Trophoblast cell (in vitro differentiated cells and primary cell): ENCODE measurements at regions not wholly inside any gene's neighbourhood (a gene's known extent, or its start where the extent isn't known, plus 50 kb on each side); places are given as distances from the start of the nearest gene placed in this dataset.

ENCODE experiments used
- DNase-seq, 2 donors: peaks; one replicate each; pipeline ENCODE4 v3.0.0-alpha.2; 2016
- H2AFZ ChIP-seq: 2 replicates; pipeline ENCODE4 v1.6.1; 2013; ENCODE audit warnings: low read length, moderate library complexity, mild to moderate bottlenecking; ENCODE audit not compliant: insufficient read depth, poor library complexity
- H2AK5ac ChIP-seq: 2 replicates; pipeline ENCODE4 v1.6.1; 2013; ENCODE audit warnings: mild to moderate bottlenecking, low read length
- H2BK120ac ChIP-seq: 2 replicates; pipeline ENCODE4 v1.6.1; 2013; ENCODE audit warnings: low read length, mild to moderate bottlenecking, moderate library complexity; ENCODE audit not compliant: insufficient read depth, poor library complexity
- H2BK12ac ChIP-seq: 2 replicates; pipeline ENCODE4 v1.6.1; 2013; ENCODE audit warnings: mild to moderate bottlenecking, low read length, moderate library complexity
- H2BK5ac ChIP-seq: 2 replicates; pipeline ENCODE4 v1.6.1; 2013; ENCODE audit warnings: low read length, low read depth, moderate library complexity, mild to moderate bottlenecking; ENCODE audit not compliant: poor library complexity
- H3K14ac ChIP-seq: 2 replicates; pipeline ENCODE4 v1.6.1; 2013; ENCODE audit warnings: mild to moderate bottlenecking, low read length
- H3K18ac ChIP-seq: 2 replicates; pipeline ENCODE4 v1.6.1; 2013; ENCODE audit warnings: mild to moderate bottlenecking, low read length
- H3K23ac ChIP-seq: 2 replicates; pipeline ENCODE4 v1.6.1; 2013; ENCODE audit warnings: low read length
- H3K27ac ChIP-seq: 2 replicates; pipeline ENCODE4 v1.5.1; 2013; ENCODE audit warnings: low read depth, mild to moderate bottlenecking, inconsistent platforms, low read length, moderate library complexity
- H3K27me3 ChIP-seq: 2 replicates; pipeline ENCODE4 v1.6.1; 2013; ENCODE audit warnings: inconsistent platforms, mild to moderate bottlenecking, low read length, moderate library complexity; ENCODE audit not compliant: insufficient read depth
- H3K36me3 ChIP-seq, 2 experiments: 1 replicate in 1 of 2; 2 replicates in 1 of 2; pipeline ENCODE4 v1.6.1; 2013; ENCODE audit warnings: low read length in 2 of 2, mild to moderate bottlenecking in 2 of 2, moderate library complexity in 1 of 2; ENCODE audit not compliant: insufficient read depth in 2 of 2, control insufficient read depth in 1 of 2
- H3K4ac ChIP-seq: 2 replicates; pipeline ENCODE4 v1.6.1; 2013; ENCODE audit warnings: low read depth, mild to moderate bottlenecking, low read length, moderate library complexity
- H3K4me1 ChIP-seq, 2 experiments: 1 replicate in 1 of 2; 2 replicates in 1 of 2; pipeline ENCODE4 v1.6.1; 2013; ENCODE audit warnings: low read length in 2 of 2, mild to moderate bottlenecking in 2 of 2, moderate library complexity in 1 of 2; ENCODE audit not compliant: insufficient read depth in 2 of 2, control insufficient read depth in 1 of 2
- H3K4me2 ChIP-seq: 2 replicates; pipeline ENCODE4 v1.6.1; 2013; ENCODE audit warnings: inconsistent platforms, mild to moderate bottlenecking, low read length, moderate library complexity
- H3K4me3 ChIP-seq: 2 replicates; pipeline ENCODE4 v1.5.1; 2013; ENCODE audit warnings: mild to moderate bottlenecking, low read depth, low read length, inconsistent platforms
- H3K79me1 ChIP-seq: one replicate; pipeline ENCODE4 v1.6.1; 2013; ENCODE audit warnings: low read length
- H3K79me2 ChIP-seq: 2 replicates; pipeline ENCODE4 v1.6.1; 2013; ENCODE audit warnings: low read length, mild to moderate bottlenecking; ENCODE audit not compliant: control insufficient read depth, insufficient read depth, poor library complexity
- H3K9ac ChIP-seq: 2 replicates; pipeline ENCODE4 v1.6.1; 2013; ENCODE audit warnings: mild to moderate bottlenecking, low read length
- H3K9me3 ChIP-seq: 2 replicates; pipeline ENCODE4 v1.6.1; 2013; ENCODE audit warnings: low read depth, mild to moderate bottlenecking, control low read depth, inconsistent platforms, low read length; ENCODE audit not compliant: insufficient read depth
- H4K12ac ChIP-seq: 2 replicates; pipeline ENCODE4 v1.6.1; 2013; ENCODE audit warnings: low read depth, mild to moderate bottlenecking, low read length, moderate library complexity
- H4K8ac ChIP-seq: 2 replicates; pipeline ENCODE4 v1.6.1; 2013; ENCODE audit warnings: low read depth, mild to moderate bottlenecking, low read length, moderate library complexity
- H4K91ac ChIP-seq: one replicate; pipeline ENCODE4 v1.6.1; 2013; ENCODE audit warnings: low read depth, mild to moderate bottlenecking, low read length, moderate library complexity
- WGBS: extraction: QIAGEN DNeasy Blood & Tissue Kit; methylation state at CpG from one replicate; pipeline ENCODE4 v1.1.7; 2013; ENCODE audit warnings: missing lambda C conversion rate; ENCODE audit not compliant: insufficient read length, insufficient coverage; ENCODE audit errors: extremely low coverage; 5-methylcytosine and 5-hydroxymethylcytosine counted together

DNA sequence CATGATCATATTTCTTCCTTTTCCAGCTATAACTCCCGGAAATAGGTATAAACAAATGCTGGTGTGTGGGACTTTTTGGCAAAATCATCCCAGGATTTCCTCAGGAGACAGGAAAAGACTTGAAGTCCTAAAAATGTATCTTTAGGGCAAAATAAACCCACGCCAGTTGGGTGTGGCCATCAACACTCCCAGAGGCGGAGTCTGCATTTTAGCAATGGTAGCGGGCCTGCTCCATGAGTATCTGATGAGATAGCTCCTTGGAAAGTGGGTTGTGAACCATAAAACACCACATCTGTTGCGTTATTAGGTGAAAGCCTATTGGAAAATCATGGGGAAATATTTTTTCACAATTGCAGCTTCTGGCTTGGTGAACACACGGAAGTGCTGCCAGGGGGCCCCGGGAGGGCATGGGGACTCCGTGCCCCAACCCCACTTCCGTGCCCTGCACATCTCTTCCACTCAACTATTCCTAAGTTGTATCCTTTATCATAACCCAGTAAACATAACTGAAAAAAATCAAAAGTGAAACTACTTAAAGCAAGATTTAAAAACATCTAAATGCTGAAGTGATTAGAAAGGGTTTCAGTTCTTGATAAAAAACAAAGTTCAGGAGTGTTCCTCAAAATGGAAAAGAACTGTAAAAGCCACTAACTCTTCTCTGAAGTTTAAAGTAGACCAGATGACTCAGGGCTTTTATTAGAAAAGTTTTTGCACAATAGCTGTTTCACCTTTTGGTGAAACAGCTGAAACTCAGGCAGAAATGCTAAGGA lies 111.2 kb downstream of the LRRC70 start:
- Histone ChIP-seq H2BK12ac (no peak overlapping the region), H4K12ac (no peak overlapping the region), H4K8ac (no peak overlapping the region), H3K27me3 (no peaks in the 10 kb centered on the region), H2AK5ac (no peak overlapping the region), H3K4me3 (no peak overlapping the region), H3K27ac (no peak overlapping the region), H3K9me3 (peaks cover 3% of the 10 kb centered on the region), H3K14ac (no peak overlapping the region), H3K79me2 (no peaks in the 10 kb centered on the region), H4K91ac (no peak overlapping the region), H3K79me1 (no peaks in the 10 kb centered on the region), H3K4me1 (no peaks in the 10 kb centered on the region), H2BK120ac (no peak overlapping the region), H2BK5ac (no peak overlapping the region), H3K4me2 (no peak overlapping the region), H3K36me3 (no peaks in the 10 kb centered on the region), H3K18ac (no peak overlapping the region), H3K9ac (no peak overlapping the region), H2AFZ (no peak overlapping the region), H3K4ac (no peak overlapping the region), H3K23ac (no peak overlapping the region)
- DNase-seq, result no peak
- no CpG with 5 or more reads among the region's 9 CpGs for WGBS

GRCh38 chr5:62686692-62687091 lies 108.1 kb downstream of the LRRC70 start:
- no peak for DNase-seq
- Histone ChIP-seq H3K4me3 (peak overlapping the region; percentile 50), H3K79me1 (no peaks in the 10 kb centered on the region)

GRCh38 chr5:62685221-62685620 lies 106.6 kb downstream of the LRRC70 start:
- H2BK5ac ChIP-seq, result no peak overlapping the region
- no peak overlapping the region for H3K4me2 ChIP-seq
- no peak overlapping the region for H3K23ac ChIP-seq
- H3K9me3 ChIP-seq, result peaks cover 3% of the 10 kb centered on the region
- no peak overlapping the region for H3K18ac ChIP-seq
- no peak overlapping the region for H3K14ac ChIP-seq
- DNase-seq, result no peak
- H3K27ac ChIP-seq, result no peak overlapping the region
- H4K91ac ChIP-seq, result no peak overlapping the region
- H3K27me3 ChIP-seq, result no peaks in the 10 kb centered on the region
- H2AK5ac ChIP-seq, result no peak overlapping the region
- no peak overlapping the region for H2BK120ac ChIP-seq
- H4K12ac ChIP-seq, result no peak overlapping the region
- no peak overlapping the region for H4K8ac ChIP-seq
- no peak overlapping the region for H2BK12ac ChIP-seq
- no peaks in the 10 kb centered on the region for H3K4me1 ChIP-seq
- H3K79me1 ChIP-seq, result no peaks in the 10 kb centered on the region
- H3K9ac ChIP-seq, result no peak overlapping the region
- no peak overlapping the region for H3K4ac ChIP-seq
- H2AFZ ChIP-seq, result no peak overlapping the region
- no peak overlapping the region for H3K4me3 ChIP-seq
- no peaks in the 10 kb centered on the region for H3K79me2 ChIP-seq
- no peaks in the 10 kb centered on the region for H3K36me3 ChIP-seq

More at GRCh38 chr5:62686692-62687091, 108.1 kb downstream of the LRRC70 start:
- H3K79me2 ChIP-seq, result no peaks in the 10 kb centered on the region
- peaks cover 3% of the 10 kb centered on the region for H3K9me3 ChIP-seq
- no peak overlapping the region for H2AFZ ChIP-seq
- H3K27ac ChIP-seq, result no peak overlapping the region
- H3K4me1 ChIP-seq, result no peaks in the 10 kb centered on the region
- no peak overlapping the region for H3K18ac ChIP-seq
- no peak overlapping the region for H4K91ac ChIP-seq
- H3K36me3 ChIP-seq, result no peaks in the 10 kb centered on the region
- H3K27me3 ChIP-seq, result no peaks in the 10 kb centered on the region
- no peak overlapping the region for H4K12ac ChIP-seq
- H2BK12ac ChIP-seq, result no peak overlapping the region
- H2BK5ac ChIP-seq, result no peak overlapping the region
- no peak overlapping the region for H2BK120ac ChIP-seq
- H3K4ac ChIP-seq, result no peak overlapping the region
- no peak overlapping the region for H2AK5ac ChIP-seq
- no CpG with 5 or more reads among the region's 1 CpG for WGBS
- H3K23ac ChIP-seq, result no peak overlapping the region
- H4K8ac ChIP-seq, result no peak overlapping the region
- H3K9ac ChIP-seq, result peak overlapping the region; percentile 63
- H3K14ac ChIP-seq, result no peak overlapping the region
- H3K4me2 ChIP-seq, result no peak overlapping the region

DNA sequence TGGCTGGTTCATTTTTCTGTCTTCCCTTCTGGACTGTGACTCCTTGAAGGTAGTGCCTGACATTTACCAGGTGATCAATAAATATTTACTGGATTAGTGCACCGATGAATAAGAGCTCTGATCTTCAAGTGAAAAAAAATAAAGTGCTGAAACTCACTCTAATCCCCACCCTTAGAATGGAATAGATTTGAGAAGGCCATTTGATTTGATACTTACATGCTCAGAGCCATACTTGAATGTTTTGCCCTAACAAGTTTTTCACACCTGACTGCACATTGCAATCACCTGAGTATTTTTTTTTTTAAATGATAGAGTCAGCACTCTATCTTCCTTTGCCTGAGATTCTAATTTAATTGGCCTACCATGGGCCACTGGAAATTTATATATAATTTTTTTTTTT lies 105.7 kb downstream of the LRRC70 start:
- H2BK120ac ChIP-seq, result no peak overlapping the region
- H3K79me2 ChIP-seq, result no peaks in the 10 kb centered on the region
- H3K14ac ChIP-seq, result no peak overlapping the region
- no peak overlapping the region for H2BK12ac ChIP-seq
- H3K27me3 ChIP-seq, result no peaks in the 10 kb centered on the region
- no peak overlapping the region for H4K12ac ChIP-seq
- H3K23ac ChIP-seq, result no peak overlapping the region
- WGBS, result no CpG with 5 or more reads among the region's 1 CpG
- H4K91ac ChIP-seq, result no peak overlapping the region
- no peak overlapping the region for H3K4me3 ChIP-seq
- no peak overlapping the region for H2AFZ ChIP-seq
- H3K9ac ChIP-seq, result no peak overlapping the region
- no peak overlapping the region for H3K4ac ChIP-seq
- no peak for DNase-seq
- H2AK5ac ChIP-seq, result no peak overlapping the region
- H3K9me3 ChIP-seq, result peaks cover 3% of the 10 kb centered on the region
- no peaks in the 10 kb centered on the region for H3K36me3 ChIP-seq
- no peaks in the 10 kb centered on the region for H3K4me1 ChIP-seq
- H3K27ac ChIP-seq, result no peak overlapping the region
- H3K18ac ChIP-seq, result no peak overlapping the region
- no peak overlapping the region for H2BK5ac ChIP-seq
- no peaks in the 10 kb centered on the region for H3K79me1 ChIP-seq
- H3K4me2 ChIP-seq, result no peak overlapping the region
- no peak overlapping the region for H4K8ac ChIP-seq
